Upper lobe of right lung (tissue), 1 donor: ENCODE measurements at regions not wholly inside any gene's neighbourhood (a gene's known extent, or its start where the extent isn't known, plus 50 kb on each side); places are given as distances from the start of the nearest gene placed in this dataset.

ENCODE experiments used
- ATAC-seq: fragments of 200-7000 bp; cut with Tn5 transposase; one replicate; pipeline ENCODE4 v1.9.1; 2020; ENCODE audit warnings: mild to moderate bottlenecking, moderate library complexity
- DNase-seq: peaks from one replicate; pipeline ENCODE4 v3.0.0-alpha.2; 2020
- H3K27ac ChIP-seq: fragments of 200-600 bp; one replicate; pipeline ENCODE4 v1.8.0; 2022
- H3K27me3 ChIP-seq: fragments of 200-600 bp; one replicate; pipeline ENCODE4 v1.8.0; 2022; ENCODE audit warnings: mild to moderate bottlenecking
- H3K36me3 ChIP-seq: fragments of 200-600 bp; one replicate; pipeline ENCODE4 v1.8.0; 2022
- H3K4me1 ChIP-seq: fragments of 200-600 bp; one replicate; pipeline ENCODE4 v1.8.0; 2022
- H3K4me3 ChIP-seq: fragments of 200-600 bp; one replicate; pipeline ENCODE4 v1.8.0; 2022; ENCODE audit warnings: mild to moderate bottlenecking
- H3K9me3 ChIP-seq: fragments of 200-600 bp; one replicate; pipeline ENCODE4 v1.8.0; 2022
- CTCF ChIP-seq: fragments of 200-600 bp; IDR thresholded peaks from one replicate; pipeline ENCODE4 v1.8.0; 2022; ENCODE audit warnings: antibody characterized with exemption
- intact Hi-C: fragments of 100-400 bp; cut with DNase I; formaldehyde crosslinking; loops from one replicate; pipeline ENCODE4 v1.11.0; 2022
- donor health status: DM: no; HTN: yes; CAD: no; lungs with severe emphysema.

GRCh38 chrX:12042615-12043014 lies 95.7 kb upstream of the FRMPD4 start:
- no peaks in the 10 kb centered on the region for H3K36me3 ChIP-seq
- no peaks in the 10 kb centered on the region for H3K27me3 ChIP-seq
- intact Hi-C loops = no loop called here
- no peaks in the 10 kb centered on the region for H3K4me1 ChIP-seq
- ATAC-seq = no peak
- H3K9me3 ChIP-seq = no peaks in the 10 kb centered on the region
- no peak overlapping the region for H3K27ac ChIP-seq
- H3K4me3 ChIP-seq = no peak overlapping the region
- no peak for TF ChIP-seq CTCF
- no peak for DNase-seq

- Histone ChIP-seq H3K27ac (no peak overlapping the region), H3K27me3 (no peaks in the 10 kb centered on the region), H3K36me3 (no peaks in the 10 kb centered on the region), H3K4me1 (no peaks in the 10 kb centered on the region), H3K9me3 (no peaks in the 10 kb centered on the region), H3K4me3 (no peak overlapping the region)
- ATAC-seq (no peak), DNase-seq (no peak)
- intact Hi-C loops = no loop called here
- no peak for TF ChIP-seq CTCF
Observed at GRCh38 chrX:12052109-12052508, 86.2 kb upstream of the FRMPD4 start.

GRCh38 chrX:12058087-12058486 lies 80.2 kb upstream of the FRMPD4 start:
- no peaks in the 10 kb centered on the region for H3K27me3 ChIP-seq
- ATAC-seq (no peak), DNase-seq (no peak)
- no peaks in the 10 kb centered on the region for H3K9me3 ChIP-seq
- no peak for TF ChIP-seq CTCF
- no peaks in the 10 kb centered on the region for H3K4me1 ChIP-seq
- intact Hi-C loops = no loop called here
- H3K4me3 ChIP-seq = no peak overlapping the region
- H3K27ac ChIP-seq = no peak overlapping the region
- H3K36me3 ChIP-seq = no peaks in the 10 kb centered on the region

- ATAC-seq = no peak
Observed at GRCh38 chrX:12060489-12061260, 77.6 kb upstream of the FRMPD4 start.

GRCh38 chrX:12065251-12065650 lies 73.0 kb upstream of the FRMPD4 start:
- Histone ChIP-seq H3K4me3 (no peak overlapping the region), H3K4me1 (no peaks in the 10 kb centered on the region), H3K36me3 (no peaks in the 10 kb centered on the region), H3K27me3 (no peaks in the 10 kb centered on the region), H3K9me3 (no peaks in the 10 kb centered on the region), H3K27ac (no peak overlapping the region)
- intact Hi-C loops = no loop called here
- DNase-seq (no peak), ATAC-seq (no peak)
- TF ChIP-seq CTCF = no peak

More at GRCh38 chrX:12060489-12061260, 77.6 kb upstream of the FRMPD4 start:
- H3K27me3 ChIP-seq = no peaks in the 10 kb centered on the region
- no peak overlapping the region for H3K4me3 ChIP-seq
- no peaks in the 10 kb centered on the region for H3K9me3 ChIP-seq
- intact Hi-C loops = no loop called here
- no peaks in the 10 kb centered on the region for H3K36me3 ChIP-seq
- no peak for DNase-seq
- H3K27ac ChIP-seq = no peak overlapping the region
- TF ChIP-seq CTCF = no peak
- no peaks in the 10 kb centered on the region for H3K4me1 ChIP-seq

GRCh38 chrX:12076046-12076445 lies 62.2 kb upstream of the FRMPD4 start:
- ATAC-seq = no peak
- Histone ChIP-seq H3K4me1 (no peaks in the 10 kb centered on the region), H3K36me3 (no peaks in the 10 kb centered on the region), H3K9me3 (no peaks in the 10 kb centered on the region), H3K27ac (no peak overlapping the region), H3K4me3 (no peak overlapping the region), H3K27me3 (no peaks in the 10 kb centered on the region)
- TF ChIP-seq CTCF = no peak
- intact Hi-C loops = no loop called here
- DNase-seq = no peak
